ENCODE measurements at regions not wholly inside any gene's neighbourhood (a gene's known extent, or its start where the extent isn't known, plus 50 kb on each side); places are given as distances from the start of the nearest gene placed in this dataset.
"Not testable (repeated sequence)": the region's sequence is repeated elsewhere in the genome, so short reads cannot be mapped to it uniquely, and the experiment has no call there.

GRCh38 chr1:120561767-120562166 lies 146.9 kb downstream of the NBPF8 start:
- TF ChIP-seq, protein P1, sequence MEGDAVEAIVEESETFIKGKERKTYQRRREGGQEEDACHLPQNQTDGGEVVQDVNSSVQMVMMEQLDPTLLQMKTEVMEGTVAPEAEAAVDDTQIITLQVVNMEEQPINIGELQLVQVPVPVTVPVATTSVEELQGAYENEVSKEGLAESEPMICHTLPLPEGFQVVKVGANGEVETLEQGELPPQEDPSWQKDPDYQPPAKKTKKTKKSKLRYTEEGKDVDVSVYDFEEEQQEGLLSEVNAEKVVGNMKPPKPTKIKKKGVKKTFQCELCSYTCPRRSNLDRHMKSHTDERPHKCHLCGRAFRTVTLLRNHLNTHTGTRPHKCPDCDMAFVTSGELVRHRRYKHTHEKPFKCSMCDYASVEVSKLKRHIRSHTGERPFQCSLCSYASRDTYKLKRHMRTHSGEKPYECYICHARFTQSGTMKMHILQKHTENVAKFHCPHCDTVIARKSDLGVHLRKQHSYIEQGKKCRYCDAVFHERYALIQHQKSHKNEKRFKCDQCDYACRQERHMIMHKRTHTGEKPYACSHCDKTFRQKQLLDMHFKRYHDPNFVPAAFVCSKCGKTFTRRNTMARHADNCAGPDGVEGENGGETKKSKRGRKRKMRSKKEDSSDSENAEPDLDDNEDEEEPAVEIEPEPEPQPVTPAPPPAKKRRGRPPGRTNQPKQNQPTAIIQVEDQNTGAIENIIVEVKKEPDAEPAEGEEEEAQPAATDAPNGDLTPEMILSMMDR (IDR thresholded peaks at IDR 0.05; ENCODE audit: low read depth, low read length, missing input control): not testable (repeated sequence)
- not testable (repeated sequence) for TF ChIP-seq YY1 (IDR thresholded peaks at IDR 0.05); JUND (IDR thresholded peaks at IDR 0.05); REST (IDR thresholded peaks at IDR 0.05); HNF4G (IDR thresholded peaks at IDR 0.05); GABPA (IDR thresholded peaks at IDR 0.05 in 1 of 2, conservative IDR thresholded peaks at IDR 0.05 in 1 of 2); RAD21 (IDR thresholded peaks at IDR 0.05); NR2F2 (IDR thresholded peaks at IDR 0.05); TAF1 (conservative IDR thresholded peaks at IDR 0.05); EGR1 (IDR thresholded peaks at IDR 0.05; ENCODE audit: low read depth in 2 of 2)
- TF ChIP-seq, protein P2, sequence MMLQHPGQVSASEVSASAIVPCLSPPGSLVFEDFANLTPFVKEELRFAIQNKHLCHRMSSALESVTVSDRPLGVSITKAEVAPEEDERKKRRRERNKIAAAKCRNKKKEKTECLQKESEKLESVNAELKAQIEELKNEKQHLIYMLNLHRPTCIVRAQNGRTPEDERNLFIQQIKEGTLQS (IDR thresholded peaks at IDR 0.05): not testable (repeated sequence)
- TF ChIP-seq, protein P3, sequence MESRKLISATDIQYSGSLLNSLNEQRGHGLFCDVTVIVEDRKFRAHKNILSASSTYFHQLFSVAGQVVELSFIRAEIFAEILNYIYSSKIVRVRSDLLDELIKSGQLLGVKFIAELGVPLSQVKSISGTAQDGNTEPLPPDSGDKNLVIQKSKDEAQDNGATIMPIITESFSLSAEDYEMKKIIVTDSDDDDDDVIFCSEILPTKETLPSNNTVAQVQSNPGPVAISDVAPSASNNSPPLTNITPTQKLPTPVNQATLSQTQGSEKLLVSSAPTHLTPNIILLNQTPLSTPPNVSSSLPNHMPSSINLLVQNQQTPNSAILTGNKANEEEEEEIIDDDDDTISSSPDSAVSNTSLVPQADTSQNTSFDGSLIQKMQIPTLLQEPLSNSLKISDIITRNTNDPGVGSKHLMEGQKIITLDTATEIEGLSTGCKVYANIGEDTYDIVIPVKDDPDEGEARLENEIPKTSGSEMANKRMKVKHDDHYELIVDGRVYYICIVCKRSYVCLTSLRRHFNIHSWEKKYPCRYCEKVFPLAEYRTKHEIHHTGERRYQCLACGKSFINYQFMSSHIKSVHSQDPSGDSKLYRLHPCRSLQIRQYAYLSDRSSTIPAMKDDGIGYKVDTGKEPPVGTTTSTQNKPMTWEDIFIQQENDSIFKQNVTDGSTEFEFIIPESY (IDR thresholded peaks at IDR 0.05): not testable (repeated sequence)

All from liver (tissue), 3 donors.